ENCODE measurements at regions not wholly inside any gene's neighbourhood (a gene's known extent, or its start where the extent isn't known, plus 50 kb on each side); places are given as distances from the start of the nearest gene placed in this dataset.
"Not testable (repeated sequence)": the region's sequence is repeated elsewhere in the genome, so short reads cannot be mapped to it uniquely, and the experiment has no call there.

GRCh38 chr1:204782118-204782700, 88.5 kb upstream of the NFASC start:
- no peak for DNase-seq

GRCh38 chr1:204785023-204785422, 85.6 kb upstream of the NFASC start:
- not testable (repeated sequence) for DNase-seq

GRCh38 chr1:204788470-204788869, 82.2 kb upstream of the NFASC start:
- no peak for DNase-seq

- no peak for DNase-seq
Measured at GRCh38 chr1:204791453-204792353, 79.0 kb upstream of the NFASC start.

- no peak for DNase-seq
Measured at GRCh38 chr1:204792354-204792692, 78.3 kb upstream of the NFASC start.

GRCh38 chr1:204793259-204793914, 77.3 kb upstream of the NFASC start:
- DNase-seq = no peak

GRCh38 chr1:204796886-204797285, 73.8 kb upstream of the NFASC start:
- DNase-seq = not testable (repeated sequence)

- DNase-seq = no peak
Measured at GRCh38 chr1:204797401-204797800, 73.3 kb upstream of the NFASC start.

GRCh38 chr1:204799630-204800029, 71.0 kb upstream of the NFASC start:
- DNase-seq = no peak

- no peak for DNase-seq
Measured at GRCh38 chr1:204801211-204801610, 69.5 kb upstream of the NFASC start.

- DNase-seq = no peak
Measured at GRCh38 chr1:204802401-204803175, 68.1 kb upstream of the NFASC start.

GRCh38 chr1:204803607-204804006, 67.1 kb upstream of the NFASC start:
- no peak for DNase-seq

- peak; percentile 19 for DNase-seq
Measured at GRCh38 chr1:204806943-204807687, 63.5 kb upstream of the NFASC start.

- no peak for DNase-seq
Measured at GRCh38 chr1:204809488-204809887, 61.2 kb upstream of the NFASC start.

GRCh38 chr1:204812842-204813241, 57.8 kb upstream of the NFASC start:
- DNase-seq = no peak

- no peak for DNase-seq
Measured at GRCh38 chr1:204813522-204813921, 57.1 kb upstream of the NFASC start.

GRCh38 chr1:204814166-204814884, 56.3 kb upstream of the NFASC start:
- DNase-seq = no peak

- DNase-seq = no peak
Measured at GRCh38 chr1:204817341-204817740, 53.3 kb upstream of the NFASC start.

- DNase-seq = no peak
Measured at GRCh38 chr1:204818998-204819397, 51.7 kb upstream of the NFASC start.

GRCh38 chr1:204819495-204819894, 51.2 kb upstream of the NFASC start:
- DNase-seq = no peak

All from NCI-H524 treated with DMSO at 0.1 percent for 48 hours (cell line).